ENCODE measurements at regions not wholly inside any gene's neighbourhood (a gene's known extent, or its start where the extent isn't known, plus 50 kb on each side); places are given as distances from the start of the nearest gene placed in this dataset.

GRCh38 chr4:27239641-27240040 lies 379.0 kb downstream of the STIM2 start (continued):
- no peak for TF ChIP-seq RELB (IDR thresholded peaks at IDR 0.05; ENCODE audit: low read depth)
- TF ChIP-seq CBX3 (IDR thresholded peaks at IDR 0.05; ENCODE audit: borderline replicate concordance, low read depth), result no peak
- no peak for TF ChIP-seq FOXK2 (IDR thresholded peaks at IDR 0.05)
- TF ChIP-seq SPI1 (IDR thresholded peaks at IDR 0.05; ENCODE audit: borderline replicate concordance, insufficient read depth, low read depth, low read length), result no peak

- H2AFZ ChIP-seq (ENCODE audit: control insufficient read depth, low read depth, low read length), result no peak overlapping the region
- no peaks in the 10 kb centered on the region for H4K20me1 ChIP-seq (ENCODE audit: control insufficient read depth, insufficient read depth)
- DNase-seq (ENCODE audit: low read depth, low spot score) (no peak), FAIRE-seq (no peak), ATAC-seq (no peak)
- BruUV-seq (replicated peaks), result no TSS peak
- POLR2A ChIA-PET, result no interaction called here
- SMC1A ChIA-PET (ENCODE audit: uncharacterized antibody, unreplicated experiment), result no interaction called here
- no peak for TF ChIP-seq NFXL1 (IDR thresholded peaks at IDR 0.05; ENCODE audit: borderline replicate concordance)
- TF ChIP-seq TAF1 (IDR thresholded peaks at IDR 0.05; ENCODE audit: borderline replicate concordance, low read depth, low read length), result no peak
- no peak for TF ChIP-seq RAD21 (IDR thresholded peaks at IDR 0.05; ENCODE audit: insufficient read depth, low read depth, low read length)
- TF ChIP-seq ASH2L (IDR thresholded peaks at IDR 0.05; ENCODE audit: borderline replicate concordance, low read depth), result no peak
- no peak for TF ChIP-seq SREBF1 (IDR thresholded peaks at IDR 0.05; ENCODE audit: low read length)
- CTCF ChIA-PET, result no interaction called here
- H3K4me3 ChIP-seq, result no peak overlapping the region
- H3K27me3 ChIP-seq (replicated peaks in 1 of 2; ENCODE audit: control insufficient read depth in 2 of 2, insufficient read depth in 2 of 2, low read length in 1 of 2), result no peaks in the 10 kb centered on the region
- no peaks in the 10 kb centered on the region for H3K9me3 ChIP-seq (replicated peaks; ENCODE audit: control insufficient read depth, insufficient read depth, low read length)
- no peaks in the 10 kb centered on the region for H3K79me2 ChIP-seq (ENCODE audit: control insufficient read depth, insufficient read depth, low read length)
- in situ Hi-C loops (cut with MboI) (no loop called here), intact Hi-C loops (cut with micrococcal nuclease; ENCODE audit: unreplicated experiment) (no loop called here)
- RAD21 ChIA-PET (ENCODE audit: unreplicated experiment), result no interaction called here
- no peak overlapping the region for H3K27ac ChIP-seq (ENCODE audit: control insufficient read depth, insufficient read depth)
- no peak overlapping the region for H3K4me2 ChIP-seq (ENCODE audit: control insufficient read depth, insufficient read depth)
- H3K4me1 ChIP-seq (ENCODE audit: control insufficient read depth, insufficient read depth, low read length), result no peaks in the 10 kb centered on the region
- H3K36me3 ChIP-seq (ENCODE audit: control insufficient read depth in 2 of 2, insufficient read depth in 2 of 2, low read length in 1 of 2), result no peaks in the 10 kb centered on the region
- no peak overlapping the region for H3K9ac ChIP-seq (ENCODE audit: control insufficient read depth, insufficient read depth, low read length)
These were observed 381.6 kb downstream of the STIM2 start for GRCh38 chr4:27242217-27242616.

Measured in GM12878 (cell line).